WTC11 (cell line): ENCODE measurements at regions not wholly inside any gene's neighbourhood (a gene's known extent, or its start where the extent isn't known, plus 50 kb on each side); places are given as distances from the start of the nearest gene placed in this dataset.

Source experiments
- CREB1 ChIP-seq: sonication (generic); formaldehyde crosslinking; IDR thresholded peaks from 2 replicates; pipeline ENCODE4 v1.8.0; 2023; ENCODE audit warnings: mild to moderate bottlenecking, missing genetic modification reagents
- CTCF ChIP-seq: fragments of 200-600 bp; IDR thresholded peaks from 2 replicates; pipeline ENCODE4 v1.8.0; 2022; ENCODE audit warnings: antibody characterized with exemption
- ZBTB21 ChIP-seq: sonication (generic); formaldehyde crosslinking; IDR thresholded peaks from 2 replicates; pipeline ENCODE4 v1.8.1; 2023; ENCODE audit warnings: mild to moderate bottlenecking, missing genetic modification reagents, borderline replicate concordance
- TF ChIP-seq, protein P1 (sequence below): fragments of 250-450 bp; sonication (Bioruptor Pico); IDR thresholded peaks from 2 replicates; pipeline ENCODE4 v2.1.2; 2022; ENCODE audit warnings: mild to moderate bottlenecking, moderate library complexity
- TF ChIP-seq, protein P2 (sequence below): sonication (generic); formaldehyde crosslinking; IDR thresholded peaks from 2 replicates; pipeline ENCODE4 v1.8.0; 2022; ENCODE audit warnings: mild to moderate bottlenecking, missing genetic modification reagents
- TF ChIP-seq, protein P3 (sequence below): sonication (generic); formaldehyde crosslinking; IDR thresholded peaks from 2 replicates; pipeline ENCODE4 v1.8.0; 2022; ENCODE audit warnings: mild to moderate bottlenecking, missing genetic modification reagents
- TF ChIP-seq, protein P4 (sequence below): sonication (generic); formaldehyde crosslinking; conservative IDR thresholded peaks from 2 replicates; pipeline ENCODE4 v1.8.1; 2023; ENCODE audit warnings: mild to moderate bottlenecking, low read depth, missing genetic modification reagents, moderate library complexity

- TF ChIP-seq CTCF (no peak), CREB1 (CRISPR knock-in tag) (no peak), ZBTB21 (CRISPR knock-in tag) (no peak)
- TF ChIP-seq, protein P1, sequence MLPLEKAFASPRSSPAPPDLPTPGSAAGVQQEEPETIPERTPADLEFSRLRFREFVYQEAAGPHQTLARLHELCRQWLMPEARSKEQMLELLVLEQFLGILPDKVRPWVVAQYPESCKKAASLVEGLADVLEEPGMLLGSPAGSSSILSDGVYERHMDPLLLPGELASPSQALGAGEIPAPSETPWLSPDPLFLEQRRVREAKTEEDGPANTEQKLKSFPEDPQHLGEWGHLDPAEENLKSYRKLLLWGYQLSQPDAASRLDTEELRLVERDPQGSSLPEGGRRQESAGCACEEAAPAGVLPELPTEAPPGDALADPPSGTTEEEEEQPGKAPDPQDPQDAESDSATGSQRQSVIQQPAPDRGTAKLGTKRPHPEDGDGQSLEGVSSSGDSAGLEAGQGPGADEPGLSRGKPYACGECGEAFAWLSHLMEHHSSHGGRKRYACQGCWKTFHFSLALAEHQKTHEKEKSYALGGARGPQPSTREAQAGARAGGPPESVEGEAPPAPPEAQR (CRISPR knock-in tag), result no peak
- TF ChIP-seq, protein P2, sequence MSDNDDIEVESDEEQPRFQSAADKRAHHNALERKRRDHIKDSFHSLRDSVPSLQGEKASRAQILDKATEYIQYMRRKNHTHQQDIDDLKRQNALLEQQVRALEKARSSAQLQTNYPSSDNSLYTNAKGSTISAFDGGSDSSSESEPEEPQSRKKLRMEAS (CRISPR knock-in tag), result no peak
- TF ChIP-seq, protein P3, sequence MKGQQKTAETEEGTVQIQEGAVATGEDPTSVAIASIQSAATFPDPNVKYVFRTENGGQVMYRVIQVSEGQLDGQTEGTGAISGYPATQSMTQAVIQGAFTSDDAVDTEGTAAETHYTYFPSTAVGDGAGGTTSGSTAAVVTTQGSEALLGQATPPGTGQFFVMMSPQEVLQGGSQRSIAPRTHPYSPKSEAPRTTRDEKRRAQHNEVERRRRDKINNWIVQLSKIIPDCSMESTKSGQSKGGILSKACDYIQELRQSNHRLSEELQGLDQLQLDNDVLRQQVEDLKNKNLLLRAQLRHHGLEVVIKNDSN, result no peak
- TF ChIP-seq, protein P4, sequence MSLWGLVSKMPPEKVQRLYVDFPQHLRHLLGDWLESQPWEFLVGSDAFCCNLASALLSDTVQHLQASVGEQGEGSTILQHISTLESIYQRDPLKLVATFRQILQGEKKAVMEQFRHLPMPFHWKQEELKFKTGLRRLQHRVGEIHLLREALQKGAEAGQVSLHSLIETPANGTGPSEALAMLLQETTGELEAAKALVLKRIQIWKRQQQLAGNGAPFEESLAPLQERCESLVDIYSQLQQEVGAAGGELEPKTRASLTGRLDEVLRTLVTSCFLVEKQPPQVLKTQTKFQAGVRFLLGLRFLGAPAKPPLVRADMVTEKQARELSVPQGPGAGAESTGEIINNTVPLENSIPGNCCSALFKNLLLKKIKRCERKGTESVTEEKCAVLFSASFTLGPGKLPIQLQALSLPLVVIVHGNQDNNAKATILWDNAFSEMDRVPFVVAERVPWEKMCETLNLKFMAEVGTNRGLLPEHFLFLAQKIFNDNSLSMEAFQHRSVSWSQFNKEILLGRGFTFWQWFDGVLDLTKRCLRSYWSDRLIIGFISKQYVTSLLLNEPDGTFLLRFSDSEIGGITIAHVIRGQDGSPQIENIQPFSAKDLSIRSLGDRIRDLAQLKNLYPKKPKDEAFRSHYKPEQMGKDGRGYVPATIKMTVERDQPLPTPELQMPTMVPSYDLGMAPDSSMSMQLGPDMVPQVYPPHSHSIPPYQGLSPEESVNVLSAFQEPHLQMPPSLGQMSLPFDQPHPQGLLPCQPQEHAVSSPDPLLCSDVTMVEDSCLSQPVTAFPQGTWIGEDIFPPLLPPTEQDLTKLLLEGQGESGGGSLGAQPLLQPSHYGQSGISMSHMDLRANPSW (CRISPR knock-in tag), result no peak
Observed at GRCh38 chr15:25954398-25954797, 91.3 kb upstream of the ATP10A start.
